Activated T-cell treated with anti-CD3 and anti-CD28 coated beads, Interleukin-2, amount 50 U/mL, for 72 hours (primary cell): ENCODE measurements at regions not wholly inside any gene's neighbourhood (a gene's known extent, or its start where the extent isn't known, plus 50 kb on each side); places are given as distances from the start of the nearest gene placed in this dataset.
A peak's percentile ranks its signal among the peaks of the same experiment; 100 is the strongest.

Experiments
- ATAC-seq, 2 donors: fragments of 150-1000 bp; cut with Tn5 transposase; replicated peaks in 1 of 2; 2 replicates each; pipeline ENCODE4 v1.10.0; 2021; ENCODE audit warnings: moderate library complexity in 2 of 2, mild to moderate bottlenecking in 1 of 2
- DNase-seq, 2 donors: peaks; one replicate each; pipeline ENCODE4 v3.0.0; 2021 to 2022; ENCODE audit warnings: mixed read lengths in 1 of 2
- H3K27ac Mint-ChIP-seq: one replicate; pipeline ENCODE4 v1.8.0; 2022; ENCODE audit warnings: mild to moderate bottlenecking, moderate library complexity, mixed read lengths
- H3K27me3 Mint-ChIP-seq: one replicate; pipeline ENCODE4 v1.8.0; 2022; ENCODE audit warnings: low read depth, mixed read lengths
- H3K36me3 Mint-ChIP-seq, 2 donors: one replicate each; pipeline ENCODE4 v1.8.0; 2022; ENCODE audit warnings: mixed read lengths in 2 of 2, mild to moderate bottlenecking in 1 of 2; ENCODE audit not compliant: insufficient read depth in 2 of 2
- H3K4me1 Mint-ChIP-seq: one replicate; pipeline ENCODE4 v1.8.0; 2022; ENCODE audit warnings: low read depth, mixed read lengths
- H3K4me3 Mint-ChIP-seq, 2 donors: one replicate each; pipeline ENCODE4 v1.8.0; 2022; ENCODE audit warnings: mild to moderate bottlenecking in 2 of 2, mixed read lengths in 2 of 2, moderate library complexity in 2 of 2
- H3K9me3 Mint-ChIP-seq, 2 donors: one replicate each; pipeline ENCODE4 v1.8.0; 2022; ENCODE audit warnings: mixed read lengths in 2 of 2

DNA sequence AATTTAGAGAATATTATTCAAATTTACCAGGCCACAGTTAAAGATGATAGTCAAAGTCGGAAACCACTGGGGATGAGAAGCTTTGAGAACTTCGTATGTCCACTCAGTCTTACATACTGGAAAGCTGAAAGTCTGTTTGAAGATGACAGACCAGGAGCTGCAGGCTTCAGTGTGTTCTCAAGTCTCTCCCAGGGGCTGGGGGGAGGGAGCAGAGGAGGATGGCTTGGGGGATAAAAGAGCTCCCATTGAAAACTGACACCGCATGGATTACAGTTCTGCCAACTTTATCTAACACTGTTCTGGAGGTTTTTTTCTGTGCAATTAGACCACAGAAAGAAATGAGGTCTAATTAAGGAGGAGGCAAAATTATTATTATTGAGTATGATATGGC is 170.5 kb upstream of the ALKAL2 start:
- Mint-ChIP-seq H3K27ac (no peak overlapping the region), H3K9me3 (no peaks in the 10 kb centered on the region), H3K36me3 (peaks cover 0 to 2% of the 10 kb centered on the region in 2 donors), H3K27me3 (peaks cover 68% of the 10 kb centered on the region), H3K4me3 (no peak overlapping the region), H3K4me1 (peaks cover 54% of the 10 kb centered on the region)
- ATAC-seq (no peak), DNase-seq (no peak)

DNA sequence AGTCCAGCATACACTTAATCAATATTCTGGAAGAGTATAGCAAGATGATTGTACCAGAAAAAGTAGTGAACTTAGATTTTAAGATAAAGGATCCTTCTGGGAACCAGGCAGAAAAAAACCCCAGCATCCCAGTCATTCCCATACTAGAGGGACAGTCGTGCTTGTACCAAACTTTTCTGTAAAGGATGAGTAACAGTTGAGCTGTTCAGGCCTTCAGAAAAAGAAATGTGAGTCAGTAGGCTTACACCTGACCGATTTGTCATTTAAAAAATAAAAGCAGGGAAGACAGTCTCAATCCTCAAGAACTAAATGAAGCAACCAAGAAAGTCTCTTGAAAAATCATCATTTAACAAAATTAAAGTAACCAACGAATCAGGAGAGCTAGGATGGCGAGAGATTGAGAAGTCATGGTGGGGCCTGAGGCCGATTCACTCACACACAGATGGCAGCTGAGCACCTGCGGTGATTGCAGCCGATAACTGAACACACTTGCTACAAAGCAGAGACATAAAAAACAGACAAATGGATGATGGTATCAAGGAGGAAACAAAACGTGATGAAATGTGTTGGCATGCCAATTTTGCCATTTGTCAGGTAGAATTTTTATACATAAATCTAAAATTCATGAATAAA is 170.0 kb upstream of the ALKAL2 start:
- Mint-ChIP-seq H3K27me3 (peaks cover 63% of the 10 kb centered on the region), H3K9me3 (no peaks in the 10 kb centered on the region), H3K36me3 (peaks cover 0 to 2% of the 10 kb centered on the region in 2 donors), H3K4me3 (peak overlapping the region in 1 of 2 donors; percentile 66), H3K27ac (peak overlapping the region; percentile 67), H3K4me1 (peaks cover 56% of the 10 kb centered on the region)
- ATAC-seq (peak; percentile 64 to 77), DNase-seq (no peak)

DNA sequence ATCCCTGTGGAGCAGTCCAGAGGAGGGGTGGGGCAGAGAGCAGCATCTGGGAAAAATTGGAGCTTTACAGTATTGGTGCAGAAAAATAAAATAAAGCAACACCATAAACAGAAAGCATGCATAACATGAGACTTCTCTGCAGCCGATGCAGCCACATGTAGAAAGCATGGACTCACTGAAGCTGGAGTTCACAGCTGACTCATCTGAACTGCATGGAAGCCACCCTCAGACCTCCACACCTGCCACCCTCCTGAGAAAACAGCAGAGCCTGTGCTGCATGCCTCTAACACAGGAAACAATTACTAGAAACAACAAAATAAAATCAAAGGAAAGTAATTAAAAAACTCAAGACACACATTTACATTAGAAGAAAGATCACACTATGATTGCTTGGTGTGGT is 169.4 kb upstream of the ALKAL2 start:
- peak overlapping the region; percentile 4 to 54 for H3K4me3 Mint-ChIP-seq
- no peak for DNase-seq
- peaks cover 0 to 2% of the 10 kb centered on the region in 2 donors for H3K36me3 Mint-ChIP-seq
- peaks cover 56% of the 10 kb centered on the region for H3K27me3 Mint-ChIP-seq
- H3K4me1 Mint-ChIP-seq = peaks cover 56% of the 10 kb centered on the region
- H3K27ac Mint-ChIP-seq = no peak overlapping the region
- peak in 1 of 2 donors; percentile 35 for ATAC-seq
- H3K9me3 Mint-ChIP-seq = no peaks in the 10 kb centered on the region

DNA sequence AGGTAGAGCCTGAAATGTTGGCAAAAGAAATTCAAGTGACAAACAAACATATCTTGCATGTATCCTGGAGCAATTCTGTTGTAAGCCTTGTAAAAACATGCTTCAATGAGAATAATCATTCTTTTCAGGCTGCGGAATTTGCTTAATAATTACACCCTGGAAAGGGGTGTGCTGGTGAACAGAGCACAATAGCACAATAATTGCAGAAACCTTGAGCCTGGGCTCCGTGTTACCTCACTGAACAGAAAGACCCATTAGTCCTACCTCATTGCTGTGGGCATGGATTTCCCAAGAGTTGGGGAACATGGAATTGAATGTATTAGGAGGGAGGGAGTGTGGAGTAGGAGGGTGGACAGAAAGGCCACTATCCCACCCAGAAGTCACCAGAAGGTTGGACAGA is 168.0 kb upstream of the ALKAL2 start:
- DNase-seq = no peak
- peaks cover 45% of the 10 kb centered on the region for H3K27me3 Mint-ChIP-seq
- peaks cover 0 to 2% of the 10 kb centered on the region in 2 donors for H3K36me3 Mint-ChIP-seq
- H3K9me3 Mint-ChIP-seq = no peaks in the 10 kb centered on the region
- H3K27ac Mint-ChIP-seq = no peak overlapping the region
- no peak for ATAC-seq
- peaks cover 51% of the 10 kb centered on the region for H3K4me1 Mint-ChIP-seq
- H3K4me3 Mint-ChIP-seq = no peak overlapping the region

DNA sequence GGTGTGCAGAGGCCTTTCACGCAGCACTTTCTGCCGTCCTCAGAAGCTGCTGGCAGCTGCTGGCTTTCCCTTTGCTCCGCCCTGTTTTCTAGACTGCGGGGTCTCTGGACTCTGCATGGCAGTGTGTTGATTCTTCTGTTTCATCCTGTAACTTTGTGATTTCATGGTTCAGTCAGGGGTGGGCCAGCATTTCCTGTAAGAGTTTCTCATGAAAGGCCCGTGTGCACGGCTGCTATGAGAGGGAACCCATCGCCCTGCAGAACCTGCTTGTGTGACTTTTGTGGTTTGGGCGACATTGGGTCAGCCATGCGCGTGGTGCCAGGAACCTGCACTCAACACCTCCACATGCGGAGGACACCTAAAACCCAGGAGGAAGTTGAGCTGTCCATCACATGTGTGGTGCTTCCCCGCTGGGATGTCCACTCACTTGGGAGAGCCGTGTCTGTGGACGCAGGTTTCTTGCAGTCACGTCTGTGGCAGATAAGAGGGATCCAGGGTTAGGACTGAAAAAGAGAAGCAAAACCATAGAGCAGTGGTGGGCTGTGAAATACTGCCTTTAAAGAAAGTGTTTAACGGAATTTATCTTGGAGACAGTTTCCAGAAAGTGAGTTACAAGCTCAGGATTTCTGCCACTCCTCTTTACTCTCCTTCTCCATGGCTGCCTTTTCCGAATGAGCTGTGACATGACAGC is 167.3 kb upstream of the ALKAL2 start:
- Mint-ChIP-seq H3K27ac (no peak overlapping the region), H3K36me3 (peaks cover 0 to 2% of the 10 kb centered on the region in 2 donors), H3K4me1 (peaks cover 44% of the 10 kb centered on the region), H3K4me3 (no peak overlapping the region), H3K9me3 (no peaks in the 10 kb centered on the region), H3K27me3 (peaks cover 37% of the 10 kb centered on the region)
- no peak for DNase-seq
- peak; percentile 34 to 39 for ATAC-seq

DNA sequence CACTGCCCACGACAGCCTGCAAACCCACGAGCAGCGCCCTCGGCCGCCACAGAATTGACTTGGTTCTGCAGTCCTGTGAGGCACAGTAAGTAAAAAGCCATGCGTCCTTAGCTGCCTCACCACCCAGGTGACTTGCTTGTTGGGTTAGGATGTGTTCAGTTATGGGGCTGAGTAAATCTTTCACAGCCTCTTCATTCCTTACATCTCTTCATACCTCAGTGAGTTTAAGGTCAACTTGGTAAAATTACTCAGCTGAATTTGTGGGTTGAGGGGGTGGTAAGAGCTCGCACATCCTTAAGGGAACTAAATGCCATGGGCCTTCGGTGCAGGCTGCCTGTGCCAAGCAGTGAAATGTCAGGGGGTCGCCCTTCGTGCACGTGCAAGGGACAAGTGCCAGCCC is 165.2 kb upstream of the ALKAL2 start:
- Mint-ChIP-seq H3K4me1 (peaks cover 33% of the 10 kb centered on the region), H3K9me3 (no peaks in the 10 kb centered on the region), H3K27me3 (peaks cover 23% of the 10 kb centered on the region), H3K27ac (no peak overlapping the region), H3K36me3 (peaks cover 0 to 2% of the 10 kb centered on the region in 2 donors), H3K4me3 (no peak overlapping the region)
- DNase-seq (no peak), ATAC-seq (peak; percentile 46)

DNA sequence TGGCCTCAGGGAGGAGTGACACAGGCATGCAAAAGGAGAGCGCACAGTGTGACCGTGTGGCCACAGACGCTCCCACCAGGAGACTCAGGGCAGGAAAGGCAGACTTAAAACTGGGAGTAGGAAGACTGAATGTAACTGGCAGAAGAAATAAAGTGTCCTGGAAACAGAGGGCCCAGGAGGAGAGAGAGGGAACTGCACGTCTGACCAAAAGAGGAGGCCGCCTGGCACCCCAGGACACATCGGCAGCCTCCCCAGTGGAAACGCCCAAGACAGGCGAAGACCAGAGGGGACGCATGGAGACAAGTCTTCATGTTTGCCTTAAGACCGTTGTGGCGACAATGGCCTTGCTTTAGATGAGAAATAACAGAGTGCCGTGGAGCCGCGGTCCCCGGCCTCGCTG is 163.6 kb upstream of the ALKAL2 start:
- no peak for DNase-seq
- H3K4me1 Mint-ChIP-seq = peaks cover 17% of the 10 kb centered on the region
- H3K36me3 Mint-ChIP-seq = no peaks in the 10 kb centered on the region
- peaks cover 12% of the 10 kb centered on the region for H3K27me3 Mint-ChIP-seq
- ATAC-seq = no peak
- H3K4me3 Mint-ChIP-seq = no peak overlapping the region
- H3K9me3 Mint-ChIP-seq = no peaks in the 10 kb centered on the region
- H3K27ac Mint-ChIP-seq = no peak overlapping the region

DNA sequence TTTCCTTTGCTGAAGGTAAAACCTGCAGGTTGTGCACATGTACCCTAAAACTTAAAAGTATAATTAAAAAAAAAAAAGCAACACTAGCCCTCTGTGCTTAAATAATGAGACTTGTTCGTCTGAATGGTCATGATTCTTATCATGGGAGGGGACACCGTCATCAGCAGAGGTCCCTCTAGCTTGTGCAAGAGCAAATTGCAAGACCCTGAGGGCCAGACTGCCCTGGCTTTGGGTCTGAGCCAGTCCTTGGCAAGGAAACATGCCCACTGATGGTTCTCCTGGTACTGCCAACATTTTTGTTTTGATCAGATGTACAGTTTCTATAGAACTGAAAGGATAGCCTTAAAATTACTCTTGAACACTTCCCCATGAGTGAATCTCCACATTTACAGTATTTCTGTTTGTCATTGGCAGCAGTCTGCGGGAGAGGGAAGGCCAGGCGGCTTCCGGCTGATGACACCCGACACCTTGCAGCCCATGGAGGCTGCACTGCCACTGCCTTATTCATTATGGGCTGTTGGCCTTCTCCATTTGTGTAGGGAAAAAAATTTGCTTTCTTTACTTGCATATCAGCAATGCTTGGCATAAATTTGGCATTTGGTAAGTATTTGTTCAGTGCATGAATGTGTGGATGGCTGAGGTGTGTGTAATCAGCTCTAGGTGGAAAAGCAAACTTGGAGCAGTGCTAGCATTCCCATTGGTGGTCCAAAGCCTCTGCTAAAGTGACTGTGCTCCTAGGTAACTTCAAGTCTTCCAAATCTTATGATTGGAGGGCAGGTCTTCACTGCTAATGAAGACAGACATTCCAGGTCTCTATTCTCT is 161.6 kb upstream of the ALKAL2 start:
- Mint-ChIP-seq H3K9me3 (no peaks in the 10 kb centered on the region), H3K4me1 (peaks cover 15% of the 10 kb centered on the region), H3K36me3 (no peaks in the 10 kb centered on the region), H3K27ac (no peak overlapping the region), H3K4me3 (no peak overlapping the region), H3K27me3 (no peaks in the 10 kb centered on the region)
- ATAC-seq (no peak), DNase-seq (no peak)

DNA sequence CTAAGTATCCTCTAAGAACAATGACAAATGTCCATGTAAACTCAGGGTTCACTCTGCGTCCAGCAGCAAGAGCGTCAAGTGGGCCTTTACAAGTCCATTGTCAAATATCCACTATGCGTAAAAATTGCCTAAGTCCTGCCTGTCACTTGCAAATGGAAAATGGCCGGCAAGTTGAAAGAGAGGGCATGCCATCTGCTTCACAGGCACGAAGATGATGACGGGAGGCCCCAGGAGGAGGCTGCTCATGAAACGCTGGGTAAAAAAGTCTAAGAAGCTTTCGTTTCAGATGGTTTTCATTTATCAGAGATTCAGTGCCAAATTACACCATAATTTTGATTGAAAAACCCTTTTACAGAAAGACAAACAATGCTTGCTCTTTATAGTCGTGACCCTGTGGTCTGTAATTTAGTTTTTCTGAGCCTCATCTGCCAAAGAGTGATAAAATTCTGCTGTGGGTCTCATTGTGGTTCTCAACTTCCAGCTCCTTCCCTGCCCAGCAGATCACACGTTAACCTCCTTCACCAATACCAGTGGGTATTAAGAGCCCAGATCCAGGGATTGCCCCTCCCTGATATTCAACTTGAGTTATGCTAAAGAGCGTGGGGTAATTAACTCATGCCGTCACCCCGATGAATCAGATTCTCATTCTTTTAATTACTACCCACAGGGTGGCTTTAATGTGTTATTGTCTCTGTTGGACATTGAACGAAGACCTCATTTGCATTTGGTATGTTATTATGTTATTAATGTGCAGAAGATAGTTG is 160.2 kb upstream of the ALKAL2 start:
- H3K27ac Mint-ChIP-seq = no peak overlapping the region
- ATAC-seq (no peak), DNase-seq (no peak)
- no peak overlapping the region for H3K4me3 Mint-ChIP-seq
- no peaks in the 10 kb centered on the region for H3K27me3 Mint-ChIP-seq
- H3K36me3 Mint-ChIP-seq = no peaks in the 10 kb centered on the region
- no peaks in the 10 kb centered on the region for H3K9me3 Mint-ChIP-seq
- H3K4me1 Mint-ChIP-seq = peaks cover 8% of the 10 kb centered on the region

DNA sequence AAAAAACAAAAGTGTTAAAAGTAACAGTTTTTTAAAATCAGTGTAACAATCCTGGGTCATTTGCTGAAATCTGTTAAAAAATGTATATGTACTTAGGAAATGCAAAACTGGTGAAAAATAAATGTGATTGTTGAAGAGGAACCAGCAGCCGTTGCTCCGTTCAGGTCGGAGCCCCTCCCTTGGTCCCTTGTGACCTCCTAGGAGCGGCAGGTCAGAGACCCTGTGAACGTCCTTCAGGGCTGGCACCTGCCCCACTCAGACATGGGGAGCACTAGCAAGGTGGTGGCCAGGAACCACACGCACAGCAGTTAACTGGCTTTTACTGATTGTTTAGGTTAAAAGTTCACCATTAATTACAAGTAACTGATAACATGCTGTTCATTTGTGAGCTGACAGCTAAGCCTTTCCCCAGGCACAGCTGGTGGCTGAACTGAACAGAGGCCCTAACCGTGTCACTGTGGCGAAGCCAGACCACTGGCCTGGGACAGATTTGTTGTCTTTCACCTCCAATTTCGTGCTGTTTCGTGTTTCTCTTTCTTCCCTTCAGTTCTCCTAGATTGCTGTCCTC is 159.2 kb upstream of the ALKAL2 start:
- no peaks in the 10 kb centered on the region for H3K27me3 Mint-ChIP-seq
- H3K4me1 Mint-ChIP-seq = peaks cover 8% of the 10 kb centered on the region
- ATAC-seq = no peak
- no peak for DNase-seq
- H3K4me3 Mint-ChIP-seq = no peak overlapping the region
- H3K9me3 Mint-ChIP-seq = no peaks in the 10 kb centered on the region
- H3K27ac Mint-ChIP-seq = no peak overlapping the region
- no peaks in the 10 kb centered on the region for H3K36me3 Mint-ChIP-seq

DNA sequence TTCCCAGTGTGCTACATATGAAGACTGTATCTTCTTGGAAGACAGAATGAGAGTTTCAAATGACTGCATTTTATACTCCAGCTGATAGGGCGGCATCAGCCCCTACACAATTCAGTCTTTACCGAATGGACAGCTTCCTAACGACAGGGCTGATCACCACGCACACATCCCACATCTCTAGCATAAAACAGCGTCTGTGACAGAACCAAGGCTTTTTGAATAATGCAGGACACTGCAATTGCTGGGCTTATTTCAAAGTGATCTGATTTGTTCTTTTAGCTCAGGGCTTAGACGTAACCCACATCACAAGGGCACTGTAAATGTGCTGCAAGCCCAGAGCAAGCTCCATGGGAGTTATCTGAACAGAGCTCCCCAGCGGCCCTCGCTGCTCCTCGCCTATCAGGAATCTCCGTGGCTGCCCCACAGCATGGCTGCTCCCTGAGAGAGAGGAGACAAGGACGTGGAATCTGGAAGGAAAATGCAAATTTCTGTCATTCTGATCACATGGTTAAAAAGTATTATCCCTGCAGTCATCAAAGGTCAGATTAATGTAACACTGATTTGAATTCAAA is 158.5 kb upstream of the ALKAL2 start:
- peaks cover 8% of the 10 kb centered on the region for H3K4me1 Mint-ChIP-seq
- H3K36me3 Mint-ChIP-seq = no peaks in the 10 kb centered on the region
- ATAC-seq (no peak), DNase-seq (no peak)
- H3K27ac Mint-ChIP-seq = no peak overlapping the region
- H3K4me3 Mint-ChIP-seq = no peak overlapping the region
- H3K27me3 Mint-ChIP-seq = no peaks in the 10 kb centered on the region
- H3K9me3 Mint-ChIP-seq = no peaks in the 10 kb centered on the region

DNA sequence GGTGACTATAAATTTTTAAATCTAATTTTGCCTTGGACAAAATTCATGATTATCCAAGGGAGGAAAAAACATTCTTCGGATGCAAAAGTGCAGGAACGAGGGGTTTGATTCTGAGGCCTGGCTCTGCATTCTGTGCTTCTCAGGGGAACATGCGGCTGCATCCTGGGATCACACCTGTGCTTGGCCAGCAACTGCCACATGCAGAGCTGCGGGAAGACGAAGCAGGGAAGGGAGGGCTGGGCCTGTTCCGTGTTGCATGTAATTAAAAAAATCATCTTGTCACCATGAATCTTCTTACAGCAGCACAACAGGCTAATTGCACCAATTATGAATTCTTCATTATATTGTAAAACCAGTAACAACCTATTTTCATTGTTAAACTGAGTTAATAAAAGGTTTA is 158.0 kb upstream of the ALKAL2 start:
- no peaks in the 10 kb centered on the region for H3K36me3 Mint-ChIP-seq
- H3K9me3 Mint-ChIP-seq = no peaks in the 10 kb centered on the region
- no peak overlapping the region for H3K27ac Mint-ChIP-seq
- peaks cover 8% of the 10 kb centered on the region for H3K4me1 Mint-ChIP-seq
- H3K27me3 Mint-ChIP-seq = no peaks in the 10 kb centered on the region
- DNase-seq = no peak
- H3K4me3 Mint-ChIP-seq = no peak overlapping the region
- ATAC-seq = no peak
